ENCODE measurements at regions not wholly inside any gene's neighbourhood (a gene's known extent, or its start where the extent isn't known, plus 50 kb on each side); places are given as distances from the start of the nearest gene placed in this dataset.

DNA sequence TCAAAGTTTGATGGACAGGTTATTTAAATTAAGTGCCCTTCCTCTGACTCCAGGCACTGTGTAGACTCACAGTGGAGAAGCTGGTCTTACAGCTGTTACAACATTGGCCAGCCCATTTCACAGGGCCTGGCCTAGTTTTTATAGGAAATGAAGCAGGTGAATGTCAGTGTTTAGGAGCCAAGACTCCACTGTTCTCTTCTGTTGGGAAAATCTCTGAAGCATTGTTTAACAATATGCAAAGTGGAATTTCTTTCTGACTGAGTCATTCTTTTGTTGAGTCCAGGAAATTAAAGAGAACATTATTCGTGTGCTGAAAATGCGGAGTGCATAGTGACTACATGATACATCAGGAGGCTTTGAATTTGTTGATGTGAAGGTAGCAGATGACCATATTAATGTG lies 64.7 kb downstream of the ARRDC4 start:
- no peak overlapping the region for H3K4me3 Mint-ChIP-seq
- H3K4me1 Mint-ChIP-seq (ENCODE audit: low read depth), result no peaks in the 10 kb centered on the region
- no peaks in the 10 kb centered on the region for H3K27me3 Mint-ChIP-seq (ENCODE audit: low read depth)
- no peak for DNase-seq
- ATAC-seq, result no peak
- H3K9me3 Mint-ChIP-seq, result peaks cover 8% of the 10 kb centered on the region
- H3K36me3 Mint-ChIP-seq (ENCODE audit: insufficient read depth), result no peaks in the 10 kb centered on the region

DNA sequence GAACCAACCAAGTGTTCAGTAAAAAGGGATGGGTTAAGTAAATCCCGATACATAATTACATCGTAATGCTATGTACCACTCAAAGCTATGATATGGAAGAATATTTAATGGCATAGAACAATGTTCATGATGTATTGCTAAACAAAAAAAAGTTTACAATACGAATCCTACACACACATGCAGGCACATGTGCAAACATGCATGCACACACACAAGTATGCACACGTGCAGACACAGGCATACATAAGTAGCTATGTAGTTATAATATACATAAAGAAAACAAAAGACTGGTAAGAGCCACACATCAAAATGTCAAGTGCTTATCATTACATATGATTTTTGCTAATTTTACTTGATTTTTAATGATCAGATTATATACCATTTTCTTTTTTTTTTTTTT lies 74.2 kb downstream of the ARRDC4 start:
- no peak overlapping the region for H3K4me3 Mint-ChIP-seq
- no peaks in the 10 kb centered on the region for H3K36me3 Mint-ChIP-seq (ENCODE audit: insufficient read depth)
- no peak for DNase-seq
- H3K27me3 Mint-ChIP-seq (ENCODE audit: low read depth), result no peaks in the 10 kb centered on the region
- no peak for ATAC-seq
- H3K4me1 Mint-ChIP-seq (ENCODE audit: low read depth), result no peaks in the 10 kb centered on the region
- no peaks in the 10 kb centered on the region for H3K9me3 Mint-ChIP-seq

- Mint-ChIP-seq H3K4me1 (ENCODE audit: low read depth) (no peaks in the 10 kb centered on the region), H3K36me3 (ENCODE audit: insufficient read depth) (no peaks in the 10 kb centered on the region), H3K27me3 (ENCODE audit: low read depth) (no peaks in the 10 kb centered on the region), H3K9me3 (no peaks in the 10 kb centered on the region), H3K4me3 (no peak overlapping the region)
- DNase-seq (no peak), ATAC-seq (no peak)
These were observed 74.6 kb downstream of the ARRDC4 start for GRCh38 chr15:98035134-98035533.

GRCh38 chr15:98035577-98036010 lies 75.1 kb downstream of the ARRDC4 start:
- Mint-ChIP-seq H3K27me3 (ENCODE audit: low read depth) (no peaks in the 10 kb centered on the region), H3K4me1 (ENCODE audit: low read depth) (no peaks in the 10 kb centered on the region), H3K9me3 (no peaks in the 10 kb centered on the region), H3K36me3 (ENCODE audit: insufficient read depth) (no peaks in the 10 kb centered on the region), H3K4me3 (no peak overlapping the region)
- DNase-seq (no peak), ATAC-seq (no peak)

DNA sequence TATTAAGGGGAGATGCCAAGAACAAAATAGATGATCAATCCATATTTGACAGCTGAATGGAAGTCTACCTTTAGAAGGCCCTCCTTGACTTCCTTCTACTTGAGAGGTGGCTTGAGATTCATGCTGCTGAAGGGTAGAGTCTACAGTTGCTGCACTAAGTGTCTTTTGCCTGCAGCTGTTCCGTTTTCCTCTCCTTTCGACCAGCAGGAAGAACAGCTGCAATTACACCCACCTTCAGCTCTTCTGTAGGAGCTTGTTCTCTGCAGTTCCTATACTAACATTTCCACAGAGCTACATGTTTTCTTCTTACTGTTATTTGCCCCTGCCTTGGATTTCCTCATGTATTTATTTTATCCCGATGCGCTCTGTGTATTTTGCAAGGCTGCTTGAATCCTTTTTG lies 79.1 kb downstream of the ARRDC4 start:
- ATAC-seq (no peak), DNase-seq (no peak)
- Mint-ChIP-seq H3K4me3 (no peak overlapping the region), H3K9me3 (no peaks in the 10 kb centered on the region), H3K36me3 (ENCODE audit: insufficient read depth) (no peaks in the 10 kb centered on the region), H3K27me3 (ENCODE audit: low read depth) (no peaks in the 10 kb centered on the region), H3K4me1 (ENCODE audit: low read depth) (no peaks in the 10 kb centered on the region)

- Mint-ChIP-seq H3K4me1 (ENCODE audit: low read depth) (no peaks in the 10 kb centered on the region), H3K36me3 (ENCODE audit: insufficient read depth) (no peaks in the 10 kb centered on the region), H3K27me3 (ENCODE audit: low read depth) (no peaks in the 10 kb centered on the region), H3K4me3 (no peak overlapping the region), H3K9me3 (no peaks in the 10 kb centered on the region)
- ATAC-seq (no peak), DNase-seq (no peak)
These were observed 79.6 kb downstream of the ARRDC4 start for GRCh38 chr15:98040146-98040545.

DNA sequence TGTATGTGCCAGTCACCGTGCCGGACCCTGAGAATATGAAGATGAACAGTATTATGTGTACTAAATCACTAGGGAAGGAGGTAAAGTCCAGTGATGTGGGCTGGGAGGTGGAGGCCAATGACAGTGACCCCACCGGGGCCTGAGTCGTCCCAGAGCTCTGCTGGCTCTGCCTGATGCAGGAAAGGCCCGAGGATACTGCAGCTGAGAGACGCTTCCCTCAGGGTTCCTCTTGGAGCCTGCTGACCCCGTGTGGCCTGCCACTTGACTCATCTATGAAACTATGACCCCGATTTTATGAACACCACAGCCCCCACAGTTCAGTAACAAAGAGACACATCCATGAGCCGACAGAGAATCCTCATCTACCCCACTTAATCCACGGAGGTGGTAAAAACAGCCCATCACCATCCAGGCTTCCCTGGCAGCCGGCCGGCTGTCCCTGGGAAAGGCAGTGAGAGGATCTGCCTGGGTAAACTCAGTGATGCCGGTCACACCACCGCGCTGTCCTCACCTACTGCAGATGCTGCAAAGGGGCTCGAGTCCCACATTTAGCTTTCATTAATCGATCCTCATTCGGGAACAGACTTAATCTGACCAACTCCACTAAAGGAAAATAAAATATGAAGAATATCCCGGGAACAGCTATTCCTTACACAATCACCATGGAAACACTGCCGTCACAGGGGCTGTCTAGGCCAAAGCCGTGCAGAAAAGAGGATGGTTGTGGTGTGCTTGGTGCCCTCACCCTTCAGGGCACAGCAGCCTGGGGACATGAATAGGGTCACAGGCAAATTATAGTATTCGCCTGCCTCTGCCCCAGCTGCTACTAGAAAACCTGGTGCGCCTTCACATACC lies 82.9 kb downstream of the ARRDC4 start:
- ATAC-seq, result no peak
- Mint-ChIP-seq H3K27me3 (ENCODE audit: low read depth) (no peaks in the 10 kb centered on the region), H3K4me3 (no peak overlapping the region), H3K36me3 (ENCODE audit: insufficient read depth) (no peaks in the 10 kb centered on the region), H3K4me1 (ENCODE audit: low read depth) (no peaks in the 10 kb centered on the region), H3K9me3 (no peaks in the 10 kb centered on the region)
- no peak for DNase-seq

GRCh38 chr15:98051734-98052133 lies 91.2 kb downstream of the ARRDC4 start:
- Mint-ChIP-seq H3K36me3 (ENCODE audit: insufficient read depth) (no peaks in the 10 kb centered on the region), H3K4me1 (ENCODE audit: low read depth) (no peaks in the 10 kb centered on the region), H3K27me3 (ENCODE audit: low read depth) (peaks cover 2% of the 10 kb centered on the region), H3K9me3 (peaks cover 13% of the 10 kb centered on the region), H3K4me3 (no peak overlapping the region)
- DNase-seq (no peak), ATAC-seq (no peak)

GRCh38 chr15:98057453-98057852 lies 97.0 kb downstream of the ARRDC4 start:
- H3K4me3 Mint-ChIP-seq, result no peak overlapping the region

GRCh38 chr15:98062869-98063268 lies 102.4 kb downstream of the ARRDC4 start:
- Mint-ChIP-seq H3K9me3 (peaks cover 19% of the 10 kb centered on the region), H3K36me3 (ENCODE audit: insufficient read depth) (no peaks in the 10 kb centered on the region), H3K4me3 (no peak overlapping the region), H3K4me1 (ENCODE audit: low read depth) (no peaks in the 10 kb centered on the region), H3K27me3 (ENCODE audit: low read depth) (peaks cover 7% of the 10 kb centered on the region)
- DNase-seq (no peak), ATAC-seq (no peak)

More at GRCh38 chr15:98057453-98057852, 97.0 kb downstream of the ARRDC4 start:
- no peak for ATAC-seq
- H3K4me1 Mint-ChIP-seq (ENCODE audit: low read depth), result no peaks in the 10 kb centered on the region
- DNase-seq, result no peak
- H3K27me3 Mint-ChIP-seq (ENCODE audit: low read depth), result peaks cover under 1% of the 10 kb centered on the region
- no peaks in the 10 kb centered on the region for H3K36me3 Mint-ChIP-seq (ENCODE audit: insufficient read depth)
- peaks cover 40% of the 10 kb centered on the region for H3K9me3 Mint-ChIP-seq

DNA sequence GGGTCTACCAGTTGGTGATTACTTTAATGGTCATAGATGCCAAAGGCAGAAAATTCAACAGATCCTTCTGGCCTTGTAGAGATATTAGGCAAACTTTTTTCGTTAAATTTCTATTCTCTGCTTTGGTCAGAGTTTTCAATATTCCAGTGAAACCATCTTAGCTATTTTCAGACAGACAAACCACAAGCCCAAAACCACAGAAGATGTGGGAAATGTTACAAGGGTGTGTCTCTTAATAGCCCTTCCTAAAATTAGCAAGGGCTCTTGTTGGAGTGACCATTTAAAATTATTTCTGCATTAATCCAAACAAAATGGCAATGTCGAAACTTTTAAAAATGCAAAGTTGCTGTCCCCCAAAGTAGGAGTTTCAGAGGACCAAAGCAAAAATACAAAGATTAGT lies 102.8 kb downstream of the ARRDC4 start:
- H3K4me1 Mint-ChIP-seq (ENCODE audit: low read depth), result no peaks in the 10 kb centered on the region
- no peak for DNase-seq
- no peak overlapping the region for H3K4me3 Mint-ChIP-seq
- H3K27me3 Mint-ChIP-seq (ENCODE audit: low read depth), result peaks cover 7% of the 10 kb centered on the region
- H3K36me3 Mint-ChIP-seq (ENCODE audit: insufficient read depth), result no peaks in the 10 kb centered on the region
- ATAC-seq, result no peak
- H3K9me3 Mint-ChIP-seq, result peaks cover 14% of the 10 kb centered on the region

DNA sequence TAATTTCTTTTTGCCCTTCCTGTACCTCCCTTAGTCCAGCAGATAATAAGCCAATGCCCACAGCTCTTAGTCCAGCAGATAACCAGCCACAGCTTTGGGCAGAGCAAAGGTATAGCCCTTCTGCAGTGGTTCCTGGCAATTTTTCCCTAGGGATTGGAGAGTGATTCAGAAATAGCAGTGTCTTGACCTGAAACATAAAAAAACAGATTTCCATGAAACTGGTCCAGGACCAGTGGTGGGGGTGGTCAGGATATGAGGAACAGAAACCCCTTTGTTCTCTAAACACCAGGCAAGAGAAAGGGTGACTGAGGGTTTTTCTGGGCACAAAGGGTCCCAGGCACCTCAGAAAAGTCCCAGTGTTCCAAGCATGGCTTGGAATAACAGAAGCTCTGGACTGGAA lies 103.4 kb downstream of the ARRDC4 start:
- no peak overlapping the region for H3K4me3 Mint-ChIP-seq
- peaks cover 9% of the 10 kb centered on the region for H3K9me3 Mint-ChIP-seq
- no peak for ATAC-seq

DNA sequence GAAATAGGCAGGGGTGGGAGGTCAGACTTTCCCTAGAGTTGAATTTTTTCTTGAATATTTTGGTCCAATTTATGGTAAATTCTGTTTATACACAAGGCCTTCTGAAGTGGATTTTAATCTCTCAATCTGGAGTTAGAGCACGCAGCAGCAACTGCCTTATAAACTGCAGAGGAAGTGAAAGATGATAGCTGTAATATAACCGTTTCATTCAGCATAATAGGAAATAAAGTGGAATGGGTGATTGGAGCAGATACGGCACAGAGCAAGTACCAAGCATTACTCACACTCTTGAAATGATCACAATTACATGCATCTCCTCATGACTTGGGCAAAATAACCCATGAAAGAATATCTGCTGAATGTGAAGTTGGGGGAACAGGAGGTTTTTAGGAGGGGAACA lies 106.8 kb downstream of the ARRDC4 start:
- DNase-seq, result no peak
- Mint-ChIP-seq H3K4me3 (no peak overlapping the region), H3K27me3 (ENCODE audit: low read depth) (peaks cover 7% of the 10 kb centered on the region), H3K4me1 (ENCODE audit: low read depth) (no peaks in the 10 kb centered on the region), H3K9me3 (no peaks in the 10 kb centered on the region), H3K36me3 (ENCODE audit: insufficient read depth) (no peaks in the 10 kb centered on the region)
- no peak for ATAC-seq

More for the DNA sequence above, 103.4 kb downstream of the ARRDC4 start:
- DNase-seq, result no peak
- H3K36me3 Mint-ChIP-seq (ENCODE audit: insufficient read depth), result no peaks in the 10 kb centered on the region
- H3K4me1 Mint-ChIP-seq (ENCODE audit: low read depth), result no peaks in the 10 kb centered on the region
- H3K27me3 Mint-ChIP-seq (ENCODE audit: low read depth), result peaks cover 7% of the 10 kb centered on the region

DNA sequence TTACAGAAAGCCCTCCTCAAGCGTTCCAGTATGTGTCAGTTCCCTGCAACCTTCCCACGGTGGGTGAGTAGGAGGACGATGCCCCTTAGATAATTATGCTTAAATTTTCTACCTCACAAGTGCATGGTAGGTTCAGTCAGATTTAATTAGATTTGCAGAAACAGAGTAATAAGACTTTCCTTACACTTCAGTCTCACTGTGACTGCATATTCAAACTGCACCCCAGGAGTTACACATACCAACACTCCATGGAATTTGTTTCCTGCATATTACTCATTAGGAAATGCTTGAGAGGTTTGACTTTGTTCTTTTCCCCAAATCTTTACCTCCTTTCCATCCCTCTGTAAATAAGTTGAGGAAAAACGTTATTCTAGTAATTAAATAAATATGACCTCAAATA lies 108.8 kb downstream of the ARRDC4 start:
- Mint-ChIP-seq H3K27me3 (ENCODE audit: low read depth) (no peaks in the 10 kb centered on the region), H3K9me3 (no peaks in the 10 kb centered on the region), H3K36me3 (ENCODE audit: insufficient read depth) (no peaks in the 10 kb centered on the region), H3K4me3 (no peak overlapping the region), H3K4me1 (ENCODE audit: low read depth) (no peaks in the 10 kb centered on the region)
- DNase-seq (no peak), ATAC-seq (no peak)

- H3K9me3 Mint-ChIP-seq, result no peaks in the 10 kb centered on the region
- no peaks in the 10 kb centered on the region for H3K27me3 Mint-ChIP-seq (ENCODE audit: low read depth)
- ATAC-seq (no peak), DNase-seq (no peak)
- no peaks in the 10 kb centered on the region for H3K4me1 Mint-ChIP-seq (ENCODE audit: low read depth)
- H3K4me3 Mint-ChIP-seq, result no peak overlapping the region
- no peaks in the 10 kb centered on the region for H3K36me3 Mint-ChIP-seq (ENCODE audit: insufficient read depth)
These were observed 109.6 kb downstream of the ARRDC4 start for GRCh38 chr15:98070137-98070536.

All from activated T-cell treated with anti-CD3 and anti-CD28 coated beads, Interleukin-2, amount 50 U/mL, for 4 hours (primary cell).